HG03460 (cell line): ENCODE measurements at regions not wholly inside any gene's neighbourhood (a gene's known extent, or its start where the extent isn't known, plus 50 kb on each side); places are given as distances from the start of the nearest gene placed in this dataset.
A peak's percentile ranks its signal among the peaks of the same experiment; 100 is the strongest.

ENCODE experiments used
- ATAC-seq: cut with Tn5 transposase; IDR thresholded peaks from one replicate; pipeline ENCODE4 v1.9.1; 2021; ENCODE audit not compliant: unreplicated experiment

- no peak for ATAC-seq
Measured at GRCh38 chr16:9545522-9546437, 454.3 kb downstream of the HAPSTR1 start.

DNA sequence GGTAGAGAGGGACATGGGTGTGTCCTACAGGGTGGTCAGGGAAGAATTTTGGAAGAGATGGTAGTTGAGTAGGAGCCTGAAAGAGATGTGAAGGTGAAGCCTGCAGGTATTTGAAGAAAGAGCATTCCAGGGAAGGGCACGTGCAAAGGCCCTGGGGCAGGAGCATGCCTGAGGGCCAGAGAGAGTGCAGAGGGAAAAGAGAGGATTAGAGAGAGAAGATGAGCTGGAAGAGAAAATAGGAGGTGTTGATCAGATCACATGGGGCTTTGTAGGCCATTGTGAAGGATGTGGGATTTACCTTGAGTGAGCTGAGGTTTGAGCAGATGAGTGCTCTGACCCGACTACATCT lies 455.0 kb downstream of the HAPSTR1 start:
- no peak for ATAC-seq

- ATAC-seq = no peak
Measured at GRCh38 chr16:9549487-9549886, 458.0 kb downstream of the HAPSTR1 start.

GRCh38 chr16:9555051-9555450 lies 463.6 kb downstream of the HAPSTR1 start:
- ATAC-seq = no peak

- ATAC-seq = peak; percentile 82
Measured at GRCh38 chr16:9556949-9557665, 465.7 kb downstream of the HAPSTR1 start.

DNA sequence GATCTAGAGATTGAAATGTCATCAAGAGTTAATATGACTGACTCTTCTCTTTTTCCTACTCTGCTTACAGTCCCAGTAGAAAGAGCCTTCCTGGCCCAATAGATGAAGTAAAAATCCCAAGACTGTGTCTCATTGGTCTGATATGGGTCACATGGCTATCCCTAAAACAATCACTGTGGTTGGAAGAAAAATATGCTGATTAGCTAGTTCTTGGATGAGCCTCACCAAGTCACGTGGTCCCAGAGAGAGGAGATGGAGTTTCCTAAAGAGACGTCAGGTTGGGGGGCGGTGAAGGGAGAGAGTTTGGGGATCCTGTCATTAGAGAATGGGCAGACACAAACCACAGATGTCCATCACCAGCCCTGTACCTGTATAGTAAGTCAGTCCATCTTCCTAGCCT lies 466.3 kb downstream of the HAPSTR1 start:
- no peak for ATAC-seq

GRCh38 chr16:9566099-9566498 lies 474.7 kb downstream of the HAPSTR1 start:
- ATAC-seq = no peak

DNA sequence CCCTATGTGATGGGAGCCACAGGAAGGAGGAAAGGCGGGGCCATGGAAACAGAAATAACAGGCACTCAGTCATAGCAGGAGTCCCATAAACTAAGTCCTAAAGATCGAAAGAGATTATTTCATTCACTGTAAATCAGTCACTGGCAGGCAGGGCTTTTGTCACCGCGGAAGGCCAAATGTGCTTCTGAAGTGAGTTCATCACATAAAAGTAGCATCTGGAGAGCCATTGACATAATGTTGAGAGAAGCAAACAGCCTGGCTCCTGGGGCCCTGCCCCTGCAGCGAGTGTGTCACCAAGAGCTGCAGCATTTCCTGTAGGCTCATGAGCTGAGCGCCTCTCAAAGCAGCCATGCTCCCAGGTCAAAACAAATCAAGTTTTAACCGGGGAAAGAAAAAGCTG lies 476.2 kb downstream of the HAPSTR1 start:
- ATAC-seq = no peak

DNA sequence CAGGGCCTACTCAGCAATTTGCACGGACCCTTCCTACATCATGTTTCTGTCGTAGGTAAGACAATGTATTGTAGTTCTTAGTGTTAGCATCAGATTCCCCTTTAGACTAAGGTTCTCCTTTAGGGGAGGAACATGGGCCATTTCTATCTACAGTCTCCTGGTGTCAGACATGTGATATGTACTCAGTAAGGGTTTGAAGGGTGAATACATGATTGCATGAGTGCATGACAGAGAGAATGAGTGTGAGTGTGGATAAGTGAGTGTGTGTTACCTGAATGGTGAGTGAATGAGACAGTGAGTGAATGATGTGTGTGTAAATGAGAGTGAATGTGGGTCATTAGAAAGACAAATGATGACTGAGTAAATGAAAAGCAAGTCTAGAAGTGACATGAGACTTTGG lies 476.8 kb downstream of the HAPSTR1 start:
- no peak for ATAC-seq

GRCh38 chr16:9570521-9570920 lies 479.1 kb downstream of the HAPSTR1 start:
- no peak for ATAC-seq

- no peak for ATAC-seq
Measured at GRCh38 chr16:9578459-9578858, 487.0 kb downstream of the HAPSTR1 start.

- no peak for ATAC-seq
Measured at GRCh38 chr16:9580025-9580424, 488.6 kb downstream of the HAPSTR1 start.

DNA sequence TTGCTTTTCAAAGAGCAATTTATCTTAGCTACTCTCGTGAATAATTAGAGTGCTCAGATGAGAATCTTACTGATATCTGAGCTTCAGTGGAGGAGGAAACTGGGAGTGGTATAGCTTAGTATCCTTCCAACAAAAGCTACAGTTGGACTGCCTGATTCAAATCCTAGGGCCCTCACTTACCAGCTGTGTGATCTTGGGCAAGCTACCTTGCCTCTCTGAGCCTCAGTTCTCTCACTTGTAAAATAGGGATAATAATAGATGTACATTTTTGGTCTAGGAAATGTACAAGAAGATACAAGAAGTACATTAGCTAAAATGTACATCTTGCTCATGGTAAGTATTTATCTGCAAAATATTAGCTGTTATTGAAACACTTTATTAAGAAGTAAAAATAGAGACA lies 502.0 kb downstream of the HAPSTR1 start:
- ATAC-seq = no peak

DNA sequence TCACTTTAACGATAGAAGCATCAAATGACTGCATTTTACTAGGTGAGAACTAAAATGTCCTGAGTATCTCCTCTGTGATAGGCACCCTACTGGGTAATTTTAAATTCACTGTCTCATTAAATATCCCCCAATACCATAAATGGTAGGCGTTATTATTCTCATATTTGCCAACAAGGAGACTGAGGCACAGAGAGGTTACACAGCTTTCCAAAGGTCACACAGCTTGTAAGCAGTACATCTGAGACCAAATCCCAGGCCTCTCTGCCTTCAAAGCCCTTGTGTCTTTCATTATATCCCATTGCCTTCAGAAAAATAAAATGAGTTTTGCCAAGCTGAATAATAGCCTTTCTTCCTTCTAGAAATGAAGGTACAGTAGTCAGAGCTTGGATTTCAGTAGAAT lies 502.6 kb downstream of the HAPSTR1 start:
- no peak for ATAC-seq

- ATAC-seq = no peak
Measured at GRCh38 chr16:9594946-9595345, 503.5 kb downstream of the HAPSTR1 start.

GRCh38 chr16:9595393-9595792 lies 503.9 kb downstream of the HAPSTR1 start:
- ATAC-seq = no peak

DNA sequence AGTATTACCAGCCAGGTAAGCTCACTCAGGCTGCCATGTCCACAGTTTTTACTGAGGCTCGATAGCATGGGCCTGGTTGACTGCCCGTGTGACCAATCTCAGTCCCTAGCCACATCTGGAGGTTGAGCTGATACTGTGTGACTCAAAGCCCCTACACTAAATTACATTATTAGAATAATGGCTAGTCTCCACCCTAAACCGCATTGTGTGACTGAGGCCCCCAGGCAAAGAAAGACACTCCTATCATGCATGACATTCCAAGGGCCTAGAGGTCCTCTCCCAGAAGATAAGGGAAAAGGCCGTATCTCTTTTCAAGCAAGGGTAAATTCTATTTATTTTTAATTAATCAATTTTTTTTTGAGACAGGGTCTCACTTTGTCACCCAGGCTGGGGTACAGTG lies 505.3 kb downstream of the HAPSTR1 start:
- no peak for ATAC-seq

DNA sequence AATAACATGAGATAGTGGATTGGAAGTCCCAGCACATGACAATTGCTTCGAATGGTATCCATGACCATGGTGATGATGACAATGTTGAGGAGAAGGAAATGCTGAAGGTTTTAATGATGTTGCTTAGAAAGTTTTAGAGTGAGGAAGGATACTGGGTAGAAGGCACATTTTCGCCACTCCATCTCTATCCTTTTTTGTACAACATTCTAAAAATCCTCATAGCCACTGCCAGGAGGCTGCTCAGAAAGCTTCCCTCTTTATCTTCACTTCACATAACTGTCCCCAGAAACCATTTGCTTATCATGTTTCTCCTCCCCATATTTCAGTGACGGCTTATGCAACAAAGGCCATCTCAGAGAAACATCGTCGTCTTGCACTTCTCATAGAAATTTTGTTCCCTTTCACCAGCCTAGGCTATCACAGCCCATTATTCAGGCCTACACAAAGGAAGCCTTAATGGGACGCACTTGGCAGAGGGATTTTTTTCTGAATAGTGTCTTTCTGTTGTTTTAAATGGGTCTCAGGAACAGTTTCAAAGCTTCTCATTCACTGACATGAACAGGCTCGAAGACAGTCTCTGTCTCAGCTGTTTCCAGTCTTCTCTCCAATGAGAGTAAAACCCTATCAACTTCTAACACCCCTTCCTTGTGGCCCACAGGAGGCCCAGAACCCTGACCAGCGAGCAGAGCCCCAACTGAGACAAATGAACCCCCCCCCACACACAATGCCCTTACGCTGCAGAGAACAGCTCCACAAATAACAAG lies 506.7 kb downstream of the HAPSTR1 start:
- no peak for ATAC-seq

- ATAC-seq = no peak
Measured at GRCh38 chr16:9598731-9599083, 507.3 kb downstream of the HAPSTR1 start.

GRCh38 chr16:9599415-9600120 lies 508.1 kb downstream of the HAPSTR1 start:
- no peak for ATAC-seq

DNA sequence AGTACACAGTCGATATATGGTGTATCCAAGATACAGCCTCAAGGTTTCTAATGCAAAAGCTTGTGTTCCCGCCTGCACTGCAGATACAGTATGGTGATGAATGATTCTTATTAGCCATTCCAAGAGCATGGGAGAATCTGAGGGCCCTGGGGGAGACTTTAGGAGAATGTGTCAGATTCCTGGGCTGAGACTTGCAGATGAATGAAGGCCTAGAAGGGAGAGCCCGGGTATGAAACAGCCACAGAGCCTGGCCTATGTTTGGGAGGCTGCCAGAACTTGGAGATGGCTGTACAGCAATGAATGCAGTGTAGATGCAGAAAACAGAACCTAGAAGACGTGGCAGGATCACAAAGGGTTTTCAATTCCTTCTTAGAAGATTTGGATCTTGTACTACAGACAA lies 510.7 kb downstream of the HAPSTR1 start:
- ATAC-seq = no peak
